ENCODE measurements at regions not wholly inside any gene's neighbourhood (a gene's known extent, or its start where the extent isn't known, plus 50 kb on each side); places are given as distances from the start of the nearest gene placed in this dataset.

DNA sequence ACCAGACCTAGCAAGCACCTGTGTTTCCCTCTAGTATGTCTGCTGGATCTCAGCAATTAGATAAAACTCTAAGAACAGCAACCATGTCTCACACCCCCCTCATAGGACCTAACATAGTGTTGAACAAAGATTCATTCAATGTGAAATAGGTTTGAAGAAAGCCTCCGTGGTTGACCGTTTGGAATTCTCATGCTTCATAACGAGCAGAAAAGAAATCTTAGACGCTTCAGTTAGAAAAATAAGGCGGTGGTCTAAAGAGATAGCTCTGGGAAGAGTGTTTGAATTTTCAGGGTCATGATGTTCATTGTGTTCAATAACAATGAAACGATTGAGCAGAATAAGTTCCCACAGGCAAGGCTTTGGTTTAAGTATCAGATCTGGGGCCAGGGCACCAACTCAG is 332.9 kb downstream of the COG6 start:
- no peaks in the 10 kb centered on the region for H3K9me2 ChIP-seq (ENCODE audit: insufficient read depth)
- H3K4me2 ChIP-seq, result no peak overlapping the region
- TF ChIP-seq, protein P1, sequence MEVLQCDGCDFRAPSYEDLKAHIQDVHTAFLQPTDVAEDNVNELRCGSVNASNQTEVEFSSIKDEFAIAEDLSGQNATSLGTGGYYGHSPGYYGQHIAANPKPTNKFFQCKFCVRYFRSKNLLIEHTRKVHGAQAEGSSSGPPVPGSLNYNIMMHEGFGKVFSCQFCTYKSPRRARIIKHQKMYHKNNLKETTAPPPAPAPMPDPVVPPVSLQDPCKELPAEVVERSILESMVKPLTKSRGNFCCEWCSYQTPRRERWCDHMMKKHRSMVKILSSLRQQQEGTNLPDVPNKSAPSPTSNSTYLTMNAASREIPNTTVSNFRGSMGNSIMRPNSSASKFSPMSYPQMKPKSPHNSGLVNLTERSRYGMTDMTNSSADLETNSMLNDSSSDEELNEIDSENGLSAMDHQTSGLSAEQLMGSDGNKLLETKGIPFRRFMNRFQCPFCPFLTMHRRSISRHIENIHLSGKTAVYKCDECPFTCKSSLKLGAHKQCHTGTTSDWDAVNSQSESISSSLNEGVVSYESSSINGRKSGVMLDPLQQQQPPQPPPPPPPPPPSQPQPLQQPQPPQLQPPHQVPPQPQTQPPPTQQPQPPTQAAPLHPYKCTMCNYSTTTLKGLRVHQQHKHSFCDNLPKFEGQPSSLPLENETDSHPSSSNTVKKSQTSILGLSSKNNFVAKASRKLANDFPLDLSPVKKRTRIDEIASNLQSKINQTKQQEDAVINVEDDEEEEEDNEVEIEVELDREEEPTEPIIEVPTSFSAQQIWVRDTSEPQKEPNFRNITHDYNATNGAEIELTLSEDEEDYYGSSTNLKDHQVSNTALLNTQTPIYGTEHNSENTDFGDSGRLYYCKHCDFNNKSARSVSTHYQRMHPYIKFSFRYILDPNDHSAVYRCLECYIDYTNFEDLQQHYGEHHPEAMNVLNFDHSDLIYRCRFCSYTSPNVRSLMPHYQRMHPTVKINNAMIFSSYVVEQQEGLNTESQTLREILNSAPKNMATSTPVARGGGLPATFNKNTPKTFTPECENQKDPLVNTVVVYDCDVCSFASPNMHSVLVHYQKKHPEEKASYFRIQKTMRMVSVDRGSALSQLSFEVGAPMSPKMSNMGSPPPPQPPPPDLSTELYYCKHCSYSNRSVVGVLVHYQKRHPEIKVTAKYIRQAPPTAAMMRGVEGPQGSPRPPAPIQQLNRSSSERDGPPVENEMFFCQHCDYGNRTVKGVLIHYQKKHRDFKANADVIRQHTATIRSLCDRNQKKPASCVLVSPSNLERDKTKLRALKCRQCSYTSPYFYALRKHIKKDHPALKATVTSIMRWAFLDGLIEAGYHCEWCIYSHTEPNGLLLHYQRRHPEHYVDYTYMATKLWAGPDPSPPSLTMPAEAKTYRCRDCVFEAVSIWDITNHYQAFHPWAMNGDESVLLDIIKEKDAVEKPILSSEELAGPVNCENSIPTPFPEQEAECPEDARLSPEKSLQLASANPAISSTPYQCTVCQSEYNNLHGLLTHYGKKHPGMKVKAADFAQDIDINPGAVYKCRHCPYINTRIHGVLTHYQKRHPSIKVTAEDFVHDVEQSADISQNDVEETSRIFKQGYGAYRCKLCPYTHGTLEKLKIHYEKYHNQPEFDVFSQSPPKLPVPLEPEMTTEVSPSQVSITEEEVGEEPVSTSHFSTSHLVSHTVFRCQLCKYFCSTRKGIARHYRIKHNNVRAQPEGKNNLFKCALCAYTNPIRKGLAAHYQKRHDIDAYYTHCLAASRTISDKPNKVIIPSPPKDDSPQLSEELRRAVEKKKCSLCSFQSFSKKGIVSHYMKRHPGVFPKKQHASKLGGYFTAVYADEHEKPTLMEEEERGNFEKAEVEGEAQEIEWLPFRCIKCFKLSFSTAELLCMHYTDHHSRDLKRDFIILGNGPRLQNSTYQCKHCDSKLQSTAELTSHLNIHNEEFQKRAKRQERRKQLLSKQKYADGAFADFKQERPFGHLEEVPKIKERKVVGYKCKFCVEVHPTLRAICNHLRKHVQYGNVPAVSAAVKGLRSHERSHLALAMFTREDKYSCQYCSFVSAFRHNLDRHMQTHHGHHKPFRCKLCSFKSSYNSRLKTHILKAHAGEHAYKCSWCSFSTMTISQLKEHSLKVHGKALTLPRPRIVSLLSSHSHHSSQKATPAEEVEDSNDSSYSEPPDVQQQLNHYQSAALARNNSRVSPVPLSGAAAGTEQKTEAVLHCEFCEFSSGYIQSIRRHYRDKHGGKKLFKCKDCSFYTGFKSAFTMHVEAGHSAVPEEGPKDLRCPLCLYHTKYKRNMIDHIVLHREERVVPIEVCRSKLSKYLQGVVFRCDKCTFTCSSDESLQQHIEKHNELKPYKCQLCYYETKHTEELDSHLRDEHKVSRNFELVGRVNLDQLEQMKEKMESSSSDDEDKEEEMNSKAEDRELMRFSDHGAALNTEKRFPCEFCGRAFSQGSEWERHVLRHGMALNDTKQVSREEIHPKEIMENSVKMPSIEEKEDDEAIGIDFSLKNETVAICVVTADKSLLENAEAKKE (CRISPR knock-in tag; IDR thresholded peaks at IDR 0.05), result no peak
- TF ChIP-seq ZNF114 (CRISPR knock-in tag; IDR thresholded peaks at IDR 0.05), result no peak
- TF ChIP-seq EZH2 (IDR thresholded peaks at IDR 0.05; ENCODE audit: low read depth, unreplicated experiment), result no peak
- TF ChIP-seq NANOG (IDR thresholded peaks at IDR 0.05; ENCODE audit: borderline replicate concordance), result no peak
- no peak for TF ChIP-seq JUNB (IDR thresholded peaks at IDR 0.05; ENCODE audit: unreplicated experiment)
- TF ChIP-seq, protein P2, sequence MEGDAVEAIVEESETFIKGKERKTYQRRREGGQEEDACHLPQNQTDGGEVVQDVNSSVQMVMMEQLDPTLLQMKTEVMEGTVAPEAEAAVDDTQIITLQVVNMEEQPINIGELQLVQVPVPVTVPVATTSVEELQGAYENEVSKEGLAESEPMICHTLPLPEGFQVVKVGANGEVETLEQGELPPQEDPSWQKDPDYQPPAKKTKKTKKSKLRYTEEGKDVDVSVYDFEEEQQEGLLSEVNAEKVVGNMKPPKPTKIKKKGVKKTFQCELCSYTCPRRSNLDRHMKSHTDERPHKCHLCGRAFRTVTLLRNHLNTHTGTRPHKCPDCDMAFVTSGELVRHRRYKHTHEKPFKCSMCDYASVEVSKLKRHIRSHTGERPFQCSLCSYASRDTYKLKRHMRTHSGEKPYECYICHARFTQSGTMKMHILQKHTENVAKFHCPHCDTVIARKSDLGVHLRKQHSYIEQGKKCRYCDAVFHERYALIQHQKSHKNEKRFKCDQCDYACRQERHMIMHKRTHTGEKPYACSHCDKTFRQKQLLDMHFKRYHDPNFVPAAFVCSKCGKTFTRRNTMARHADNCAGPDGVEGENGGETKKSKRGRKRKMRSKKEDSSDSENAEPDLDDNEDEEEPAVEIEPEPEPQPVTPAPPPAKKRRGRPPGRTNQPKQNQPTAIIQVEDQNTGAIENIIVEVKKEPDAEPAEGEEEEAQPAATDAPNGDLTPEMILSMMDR (conservative IDR thresholded peaks at IDR 0.05; ENCODE audit: low read depth in 2 of 2), result no peak
- TF ChIP-seq CREB1 (CRISPR knock-in tag; IDR thresholded peaks at IDR 0.05; ENCODE audit: low read depth), result no peak
- no peak for TF ChIP-seq ZNF331 (CRISPR knock-in tag; IDR thresholded peaks at IDR 0.05; ENCODE audit: low read depth)
- no peak for TF ChIP-seq EZH2phosphoT487 (IDR thresholded peaks at IDR 0.05; ENCODE audit: unreplicated experiment)
- TF ChIP-seq, protein P3, sequence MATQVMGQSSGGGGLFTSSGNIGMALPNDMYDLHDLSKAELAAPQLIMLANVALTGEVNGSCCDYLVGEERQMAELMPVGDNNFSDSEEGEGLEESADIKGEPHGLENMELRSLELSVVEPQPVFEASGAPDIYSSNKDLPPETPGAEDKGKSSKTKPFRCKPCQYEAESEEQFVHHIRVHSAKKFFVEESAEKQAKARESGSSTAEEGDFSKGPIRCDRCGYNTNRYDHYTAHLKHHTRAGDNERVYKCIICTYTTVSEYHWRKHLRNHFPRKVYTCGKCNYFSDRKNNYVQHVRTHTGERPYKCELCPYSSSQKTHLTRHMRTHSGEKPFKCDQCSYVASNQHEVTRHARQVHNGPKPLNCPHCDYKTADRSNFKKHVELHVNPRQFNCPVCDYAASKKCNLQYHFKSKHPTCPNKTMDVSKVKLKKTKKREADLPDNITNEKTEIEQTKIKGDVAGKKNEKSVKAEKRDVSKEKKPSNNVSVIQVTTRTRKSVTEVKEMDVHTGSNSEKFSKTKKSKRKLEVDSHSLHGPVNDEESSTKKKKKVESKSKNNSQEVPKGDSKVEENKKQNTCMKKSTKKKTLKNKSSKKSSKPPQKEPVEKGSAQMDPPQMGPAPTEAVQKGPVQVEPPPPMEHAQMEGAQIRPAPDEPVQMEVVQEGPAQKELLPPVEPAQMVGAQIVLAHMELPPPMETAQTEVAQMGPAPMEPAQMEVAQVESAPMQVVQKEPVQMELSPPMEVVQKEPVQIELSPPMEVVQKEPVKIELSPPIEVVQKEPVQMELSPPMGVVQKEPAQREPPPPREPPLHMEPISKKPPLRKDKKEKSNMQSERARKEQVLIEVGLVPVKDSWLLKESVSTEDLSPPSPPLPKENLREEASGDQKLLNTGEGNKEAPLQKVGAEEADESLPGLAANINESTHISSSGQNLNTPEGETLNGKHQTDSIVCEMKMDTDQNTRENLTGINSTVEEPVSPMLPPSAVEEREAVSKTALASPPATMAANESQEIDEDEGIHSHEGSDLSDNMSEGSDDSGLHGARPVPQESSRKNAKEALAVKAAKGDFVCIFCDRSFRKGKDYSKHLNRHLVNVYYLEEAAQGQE (IDR thresholded peaks at IDR 0.05; ENCODE audit: unreplicated experiment), result no peak
- H3K36me3 ChIP-seq (ENCODE audit: insufficient read depth), result no peaks in the 10 kb centered on the region
- Mint-ChIP-seq H3K4me1 (no peaks in the 10 kb centered on the region), H3K9me3 (no peaks in the 10 kb centered on the region; the same call in 2 of the 3 replicates), H3K27me3 (ENCODE audit: insufficient read depth, low read depth, poor library complexity) (peaks cover 2% of the 10 kb centered on the region), H3K4me3 (no peak overlapping the region), H3K27ac (no peak overlapping the region), H3K36me3 (ENCODE audit: low read depth) (no peaks in the 10 kb centered on the region; the same call in 2 of the 3 replicates)
- no peak overlapping the region for H2AFZ ChIP-seq
- no peak overlapping the region for H3K27ac ChIP-seq (ENCODE audit: low read depth)
- H3F3A ChIP-seq (replicated peaks; ENCODE audit: low read depth), result no peaks in the 10 kb centered on the region
- no peak overlapping the region for H3K4me3 ChIP-seq
- no peaks in the 10 kb centered on the region for H3K4me1 ChIP-seq (ENCODE audit: insufficient read depth)
- H3K79me2 ChIP-seq (replicated peaks; ENCODE audit: insufficient read depth), result no peaks in the 10 kb centered on the region
- no peaks in the 10 kb centered on the region for H3K27me3 ChIP-seq (ENCODE audit: insufficient read depth)
- DNase-seq (ENCODE audit: low spot score) (no peak), ATAC-seq (no peak)
- no peaks in the 10 kb centered on the region for H4K20me1 ChIP-seq (replicated peaks; ENCODE audit: insufficient read depth)

Measured in GM23338 (cell line).